Tongue (tissue), 1 donor: ENCODE measurements at regions not wholly inside any gene's neighbourhood (a gene's known extent, or its start where the extent isn't known, plus 50 kb on each side); places are given as distances from the start of the nearest gene placed in this dataset.
A peak's percentile ranks its signal among the peaks of the same experiment; 100 is the strongest.

ENCODE experiments used
- DNase-seq: peaks from one replicate; pipeline ENCODE4 v3.0.0-alpha.2; 2015

DNA sequence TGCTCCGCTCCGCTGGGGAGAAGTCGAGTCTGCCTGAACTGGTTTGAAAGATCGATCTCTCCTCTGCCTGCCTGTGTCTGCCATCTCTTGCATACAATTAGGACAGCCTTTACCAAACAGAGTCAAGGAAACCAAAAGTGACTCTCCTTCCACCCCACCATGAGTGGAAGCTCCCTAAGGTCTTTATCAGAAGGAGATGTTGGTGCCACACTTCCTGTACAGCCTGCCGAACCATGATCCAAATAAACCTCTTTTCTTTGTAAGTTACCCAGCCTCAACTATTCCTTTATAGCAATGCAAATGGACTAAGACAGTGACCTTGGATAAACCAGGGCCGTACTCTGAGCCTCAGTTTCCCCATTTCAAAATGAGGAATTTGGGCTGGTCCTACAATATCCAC is 106.3 kb upstream of the GDF10 start:
- DNase-seq = no peak

DNA sequence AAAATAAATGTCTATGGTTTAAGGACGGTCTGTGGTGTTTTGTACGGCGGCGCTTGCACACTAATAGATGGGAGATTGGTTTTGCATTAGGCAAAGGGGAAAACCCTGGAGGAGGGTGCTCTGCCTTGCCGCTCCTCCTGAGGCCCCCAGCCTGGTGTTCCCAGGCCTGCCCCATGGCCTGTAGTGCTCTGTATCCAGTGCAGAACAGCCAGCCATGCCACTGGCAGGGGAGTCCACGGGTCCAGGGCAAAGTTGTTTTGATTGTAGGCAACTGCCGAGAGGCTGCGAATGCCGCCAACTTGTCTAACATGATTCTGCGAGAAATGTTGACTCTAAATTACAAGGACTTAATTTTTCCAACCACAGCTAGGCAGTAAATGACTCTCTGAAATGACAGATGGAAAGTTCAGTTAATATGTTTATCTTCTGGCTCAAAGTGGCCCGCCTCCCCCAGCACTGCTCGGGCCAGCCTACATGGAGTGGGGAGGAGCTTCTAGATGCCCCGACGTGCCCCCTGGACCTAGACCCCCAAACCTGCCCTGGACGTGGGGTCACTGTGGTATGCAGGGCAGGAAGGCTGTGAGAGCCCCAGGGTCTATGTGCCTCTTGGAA is 104.6 kb upstream of the GDF10 start:
- DNase-seq = no peak

DNA sequence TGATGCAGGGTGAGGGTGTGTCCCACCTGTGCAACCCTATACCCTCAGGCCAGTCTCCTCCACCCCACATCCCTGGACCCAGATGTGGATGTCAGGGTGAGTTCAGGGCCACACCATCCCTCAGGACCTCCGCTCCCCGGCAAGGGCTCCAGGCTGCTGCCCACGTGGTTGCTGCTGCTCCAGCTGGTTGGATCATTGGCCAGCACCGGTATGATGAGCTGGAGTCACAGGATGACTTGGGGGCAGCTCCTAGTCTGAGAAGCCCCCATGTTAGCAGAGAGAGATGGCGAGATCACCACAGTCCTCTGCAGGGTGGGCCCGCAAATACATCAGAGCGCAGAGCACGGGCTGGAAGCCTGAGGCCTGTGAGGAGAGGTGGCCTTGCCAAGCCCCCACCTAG is 103.3 kb upstream of the GDF10 start:
- no peak for DNase-seq

DNA sequence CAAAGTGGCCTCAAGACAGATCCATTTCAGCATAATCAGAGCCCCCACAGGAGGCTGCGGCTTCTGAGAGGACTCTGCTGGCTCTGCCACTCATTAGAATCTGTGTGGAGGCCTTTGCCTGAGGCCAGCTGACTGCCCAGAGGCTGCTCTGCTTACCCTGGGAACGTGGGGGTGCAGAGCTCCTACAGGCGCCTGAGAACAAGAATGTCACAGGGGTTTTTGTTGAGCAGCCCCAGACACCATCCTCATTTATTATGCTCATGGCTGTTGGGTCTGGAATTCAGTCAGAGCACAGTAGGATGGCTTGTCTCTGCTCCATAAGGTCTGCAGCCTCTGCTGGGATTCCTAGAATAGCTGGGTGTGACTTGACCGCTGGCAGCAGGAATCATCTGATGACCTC is 101.8 kb upstream of the GDF10 start:
- DNase-seq = no peak

DNA sequence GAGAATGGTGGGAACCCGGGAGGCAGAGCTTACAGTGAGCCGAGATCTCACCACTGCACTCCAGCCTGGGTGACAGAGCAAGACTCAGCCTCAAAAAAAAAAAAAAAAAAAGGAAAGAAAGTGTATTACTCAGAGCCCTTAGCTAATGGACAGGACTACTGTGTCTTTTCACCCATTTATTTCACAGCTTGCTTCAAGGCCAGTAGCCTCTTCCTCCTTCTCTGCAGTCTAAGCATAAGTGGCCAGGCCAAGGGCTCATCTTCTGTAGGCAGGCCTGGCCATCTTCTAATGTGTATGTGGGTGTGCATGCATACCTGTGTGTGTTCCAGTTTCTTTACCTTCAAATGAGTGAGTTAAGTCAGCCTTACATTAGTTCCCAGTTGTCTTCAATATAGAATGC is 94.8 kb upstream of the GDF10 start:
- no peak for DNase-seq

DNA sequence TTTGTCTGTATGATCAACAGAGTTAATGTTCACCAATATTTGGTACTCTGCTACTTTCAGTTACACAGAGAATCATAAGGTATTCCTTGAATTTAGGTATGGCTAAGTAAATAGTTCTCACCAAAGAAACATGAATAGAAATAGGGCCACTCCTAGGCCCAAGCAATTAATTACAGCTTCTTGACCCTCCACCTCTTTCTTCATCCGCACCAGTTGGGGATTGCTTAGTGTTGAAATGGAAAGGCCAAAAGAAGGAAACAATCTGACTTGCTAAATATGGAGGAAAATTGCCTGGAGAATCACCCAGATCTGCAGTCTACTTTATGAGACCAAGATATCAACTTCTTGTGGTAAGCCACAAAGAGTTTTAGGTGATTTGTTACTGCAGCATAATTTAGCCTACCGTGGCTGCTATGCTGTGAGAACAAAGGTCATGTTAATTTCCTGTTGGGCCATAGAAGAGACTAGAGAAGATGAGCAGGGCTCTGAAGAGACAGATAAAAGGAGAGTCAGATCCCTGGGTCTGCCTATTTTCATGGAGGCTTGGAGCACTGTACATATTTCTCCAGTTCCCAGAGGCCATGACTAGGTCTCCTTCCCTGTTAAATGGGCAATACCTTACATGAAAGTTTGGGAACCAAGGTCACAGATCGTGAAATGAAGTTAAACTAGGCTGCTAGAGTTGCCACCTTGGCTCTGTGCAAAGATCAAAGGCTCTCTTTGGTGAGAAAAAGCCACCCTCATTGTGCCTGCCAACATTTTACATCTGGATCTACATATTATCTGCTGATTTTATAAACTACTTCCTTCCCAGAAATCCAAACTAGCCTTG is 93.3 kb upstream of the GDF10 start:
- DNase-seq = no peak

DNA sequence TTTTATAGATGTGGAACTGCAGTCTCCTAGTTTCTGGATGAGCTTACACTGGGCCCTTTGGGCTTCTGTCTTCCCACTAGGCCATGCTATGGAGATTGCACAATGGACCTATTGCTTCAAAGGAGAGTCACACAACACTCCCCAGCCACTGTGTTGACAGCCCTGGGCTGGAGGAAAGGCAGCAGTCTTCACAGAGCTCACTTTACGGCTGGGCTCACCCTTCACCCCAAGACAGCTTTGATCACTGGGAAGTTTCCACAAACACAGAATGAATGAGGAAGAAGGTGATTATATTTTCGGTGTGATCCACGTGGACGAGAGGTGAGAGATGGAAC is 92.7 kb upstream of the GDF10 start:
- no peak for DNase-seq

DNA sequence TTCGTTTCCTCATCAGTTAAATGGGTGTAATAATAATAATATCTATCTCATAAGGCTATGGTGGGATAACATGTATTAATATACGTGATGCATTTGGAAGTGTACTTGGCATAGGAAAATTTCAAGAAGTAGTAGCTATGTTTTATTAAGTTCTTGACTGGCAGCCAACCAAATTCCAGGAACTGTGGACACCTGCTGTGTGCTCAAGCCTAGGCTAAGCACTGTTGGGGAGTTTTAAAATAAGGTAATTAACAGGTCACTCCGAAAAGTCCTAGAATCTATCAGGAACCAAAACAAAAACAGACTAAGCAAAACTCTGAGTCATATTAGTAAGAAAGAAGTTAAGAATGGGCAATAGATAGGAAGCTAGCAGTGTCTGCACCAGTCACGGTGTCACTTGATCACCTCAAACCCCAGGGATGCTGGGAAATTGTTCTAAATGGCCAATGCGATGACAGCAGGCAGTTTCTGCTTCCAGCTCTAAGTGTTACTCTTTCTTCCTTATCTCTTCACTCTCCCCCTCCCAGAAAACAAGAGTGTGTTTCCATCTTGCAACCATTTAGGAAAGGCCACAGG is 92.0 kb upstream of the GDF10 start:
- no peak for DNase-seq

DNA sequence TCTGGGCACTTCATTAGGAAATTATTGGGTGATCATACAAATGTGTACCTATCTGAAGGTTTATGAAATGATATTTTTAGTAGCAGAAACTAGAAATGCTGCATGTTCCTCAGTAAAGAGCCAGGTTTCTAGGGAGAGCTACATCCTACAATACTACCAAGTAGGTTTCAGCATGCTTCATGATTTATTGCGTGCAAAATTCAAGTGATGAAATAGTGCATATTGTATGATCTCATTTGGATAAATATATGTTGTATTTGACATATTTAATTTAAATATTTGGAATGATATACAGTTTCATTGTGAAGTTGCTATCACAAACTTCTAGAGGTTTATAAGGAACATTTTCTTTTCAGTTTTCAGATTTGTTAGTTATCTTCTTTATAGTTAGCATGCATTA is 90.5 kb upstream of the GDF10 start:
- no peak for DNase-seq

DNA sequence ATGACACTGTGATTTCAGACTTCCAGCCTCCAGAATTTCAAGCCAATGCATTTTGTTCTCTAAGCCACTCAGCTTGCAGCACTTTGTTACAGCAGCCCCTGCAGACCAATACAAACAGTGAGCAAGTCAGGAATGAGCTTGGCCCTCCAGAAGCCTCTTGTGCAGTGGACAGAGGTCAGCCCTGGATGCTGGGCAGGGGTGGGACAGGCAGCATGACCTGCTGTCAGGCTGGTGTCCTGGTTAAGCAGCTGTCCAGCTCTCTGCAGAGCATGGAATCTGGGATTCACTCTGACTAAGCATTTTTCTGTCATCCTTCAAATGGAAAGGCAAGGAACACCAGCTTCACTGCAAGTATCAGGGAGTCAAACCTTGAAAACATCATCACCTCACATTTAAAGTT is 85.5 kb upstream of the GDF10 start:
- DNase-seq = no peak

DNA sequence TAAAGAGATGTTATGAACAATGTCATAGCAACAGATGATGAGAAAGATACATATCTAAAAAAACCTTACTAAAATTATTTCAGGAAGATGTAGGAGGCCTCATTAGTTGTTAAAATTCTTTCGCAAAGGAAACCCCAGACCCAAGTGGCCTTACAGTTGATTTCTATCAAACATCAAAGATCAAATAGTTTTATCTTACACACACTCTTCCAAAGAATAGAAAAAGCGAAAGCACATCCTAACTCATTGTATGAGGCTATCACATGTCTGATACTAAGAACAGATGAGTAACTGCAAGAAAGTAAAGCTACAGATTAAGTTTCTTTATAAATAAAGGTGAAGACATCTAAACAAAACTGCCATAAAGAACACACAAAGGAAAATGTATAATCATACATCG is 82.9 kb upstream of the GDF10 start:
- DNase-seq = no peak

DNA sequence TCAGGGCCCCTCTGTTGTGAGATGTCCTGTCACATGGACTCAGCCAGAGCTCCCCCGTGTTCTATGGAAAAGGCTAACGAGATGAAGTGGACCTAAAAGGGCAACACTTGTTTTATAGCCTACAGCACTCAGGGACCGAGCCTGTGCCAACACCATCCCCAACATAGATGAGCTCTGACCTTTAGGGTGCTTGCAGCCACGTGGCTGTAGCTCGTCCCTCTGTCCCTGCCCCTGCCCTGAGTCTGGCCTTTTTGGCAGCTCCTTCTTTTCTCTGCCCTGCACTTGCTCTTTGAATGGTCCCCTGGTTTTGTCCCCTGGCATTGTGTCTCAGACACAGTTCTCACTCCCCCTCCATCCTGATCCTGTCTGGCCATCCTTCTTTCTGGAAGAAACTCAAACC is 81.2 kb upstream of the GDF10 start:
- no peak for DNase-seq

DNA sequence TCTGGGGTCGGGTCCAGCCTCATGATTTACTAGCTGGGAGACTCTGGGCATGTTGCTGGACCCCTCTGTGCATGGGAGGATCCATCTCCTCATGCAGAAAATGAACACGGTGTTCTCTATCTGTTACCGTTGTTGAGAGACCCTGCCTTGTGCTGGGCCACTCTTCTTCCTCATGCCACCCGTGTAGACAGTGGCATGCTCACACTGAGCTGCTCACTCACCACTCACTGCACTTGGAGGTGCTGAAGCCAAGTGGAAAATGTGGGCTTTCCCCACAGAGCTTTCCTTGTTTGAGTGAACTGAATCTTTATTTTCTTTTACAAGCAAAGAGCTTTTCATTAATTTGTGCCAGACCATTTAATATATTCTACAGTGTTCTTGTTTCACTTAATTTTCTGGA is 77.5 kb upstream of the GDF10 start:
- DNase-seq = peak; percentile 33

DNA sequence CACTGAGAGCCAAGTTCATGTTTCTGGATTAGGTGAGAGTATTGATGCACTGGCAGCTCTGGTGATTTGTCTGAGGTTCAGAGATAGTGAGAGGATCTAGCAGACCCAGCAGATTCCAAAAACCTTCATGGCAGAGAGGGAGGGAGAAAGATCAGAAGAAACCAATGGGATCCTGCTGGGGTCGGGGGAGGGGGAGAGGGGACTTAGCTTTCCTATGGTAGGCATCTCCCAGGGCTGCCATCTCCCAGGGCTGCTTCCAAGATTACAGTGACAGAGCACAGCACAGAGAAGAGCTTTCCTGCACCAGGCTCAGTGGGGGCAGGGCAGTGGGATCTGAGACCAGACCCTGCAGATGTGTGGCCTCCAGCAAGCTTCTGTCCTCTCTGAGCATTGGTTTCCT is 76.8 kb upstream of the GDF10 start:
- DNase-seq = no peak

DNA sequence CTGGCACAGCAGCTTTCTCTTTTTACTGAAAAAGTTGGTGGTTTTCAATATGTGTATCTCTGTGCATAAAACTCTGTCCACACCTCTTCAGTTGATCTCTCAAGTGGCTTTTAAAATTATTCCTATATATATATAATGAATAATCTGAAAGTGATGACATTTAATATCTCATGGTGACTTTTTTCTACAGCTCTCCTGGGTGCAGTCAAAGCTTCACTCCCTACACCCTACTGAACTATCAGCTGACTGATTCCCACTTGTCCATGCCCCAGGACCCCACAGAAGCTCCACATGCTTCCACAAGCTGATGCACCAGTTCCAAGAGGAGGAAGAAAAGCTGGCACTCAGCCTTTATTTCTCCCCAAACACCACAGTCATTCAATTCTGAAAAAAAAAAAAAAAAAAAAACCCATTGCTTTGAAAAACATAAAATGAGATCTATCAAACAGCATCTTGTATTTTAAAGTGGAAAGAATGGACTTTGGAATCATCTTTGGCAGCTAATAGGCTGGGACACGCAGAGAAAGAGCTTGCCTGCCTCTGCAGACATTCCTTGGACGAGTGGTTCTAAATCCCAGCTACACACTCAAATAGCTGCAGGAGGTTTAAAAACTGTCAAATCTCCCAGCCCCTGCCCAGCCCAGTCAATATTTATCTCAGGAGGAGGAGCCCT is 75.3 kb upstream of the GDF10 start:
- DNase-seq = no peak

DNA sequence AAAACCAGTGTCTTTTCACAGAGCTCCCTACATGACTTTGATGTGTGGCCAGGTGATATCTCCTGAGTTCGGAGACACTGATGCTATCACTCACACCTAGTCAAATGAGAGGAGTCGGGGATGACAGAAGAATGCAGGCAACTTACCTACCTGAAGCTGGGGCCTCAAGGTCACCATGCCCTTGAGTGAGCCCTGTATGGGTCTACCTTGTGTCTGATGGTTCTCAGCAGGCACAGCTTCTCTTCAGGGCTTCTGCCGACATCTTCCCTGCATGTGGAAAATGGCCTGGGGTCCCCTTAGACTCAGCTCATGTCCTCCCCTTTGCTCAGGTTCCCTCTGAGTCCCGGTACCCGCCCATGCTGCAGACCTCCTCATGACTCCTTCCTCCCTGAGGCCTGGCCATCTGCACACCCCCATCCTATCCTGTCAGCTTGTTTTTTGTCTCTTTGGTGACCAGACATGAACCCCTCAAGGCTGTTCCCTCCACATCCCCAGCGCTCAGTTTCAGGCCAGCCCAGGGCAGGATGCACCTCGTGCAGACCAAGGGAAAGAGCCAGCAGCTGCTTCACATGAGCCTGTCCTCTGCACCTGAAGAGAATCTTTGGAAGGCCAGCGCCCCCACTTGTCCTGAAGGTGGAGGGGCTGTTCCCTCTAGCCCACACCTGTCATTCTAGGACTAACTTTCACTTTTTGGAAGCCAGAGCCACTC is 74.6 kb upstream of the GDF10 start:
- DNase-seq = no peak

DNA sequence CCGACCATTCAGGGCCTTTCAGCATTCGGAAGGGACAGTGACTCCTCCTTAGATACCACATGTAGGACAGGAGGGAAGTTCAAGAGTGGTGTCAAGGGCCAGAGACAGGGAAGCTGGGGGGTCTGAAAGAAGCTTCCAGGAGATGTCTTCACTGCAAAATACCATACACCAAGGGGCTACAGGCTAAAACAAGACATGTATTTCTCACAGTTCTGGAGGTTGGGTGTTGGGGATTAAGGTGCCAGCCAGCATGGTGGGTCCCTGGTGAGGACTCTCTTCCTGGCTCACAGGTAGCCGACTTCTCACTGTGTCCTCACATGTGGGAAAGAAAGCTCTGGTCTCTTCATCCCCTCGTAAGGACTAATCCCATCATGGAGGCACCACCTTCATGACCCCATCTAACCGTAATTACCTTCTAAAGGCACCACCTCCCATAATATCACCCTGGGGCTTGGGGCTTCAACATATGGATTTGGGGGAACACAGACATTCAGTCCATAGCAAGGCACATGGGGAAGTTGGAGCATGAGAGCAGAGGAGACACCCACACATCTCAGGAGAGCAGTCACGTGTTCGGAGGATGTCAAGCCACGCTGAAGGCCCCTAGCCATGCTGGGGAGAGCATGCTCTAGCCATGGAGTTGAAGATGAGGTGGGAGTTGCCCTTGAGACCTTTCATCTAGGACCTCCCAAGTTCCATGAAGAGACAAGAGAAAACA is 73.9 kb upstream of the GDF10 start:
- DNase-seq = no peak

DNA sequence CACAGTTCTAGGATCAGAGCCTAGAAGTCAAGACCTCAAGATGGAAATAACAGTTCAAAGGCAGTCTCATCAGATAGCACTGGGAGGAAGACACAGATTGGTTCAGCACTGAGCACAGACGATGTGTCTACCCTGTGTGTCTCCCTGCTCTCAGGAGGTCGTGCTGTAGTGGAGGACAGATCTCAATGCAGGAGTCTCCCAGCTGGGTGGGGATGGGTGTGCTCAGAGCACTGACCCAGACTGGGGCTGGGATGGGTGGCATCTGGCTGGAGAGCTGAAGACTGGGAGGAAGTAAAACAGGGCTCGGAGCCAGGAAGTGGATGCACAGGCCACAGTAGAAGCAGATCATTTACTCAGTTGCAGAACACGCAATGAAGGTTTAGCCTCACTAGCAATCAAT is 69.5 kb upstream of the GDF10 start:
- no peak for DNase-seq

DNA sequence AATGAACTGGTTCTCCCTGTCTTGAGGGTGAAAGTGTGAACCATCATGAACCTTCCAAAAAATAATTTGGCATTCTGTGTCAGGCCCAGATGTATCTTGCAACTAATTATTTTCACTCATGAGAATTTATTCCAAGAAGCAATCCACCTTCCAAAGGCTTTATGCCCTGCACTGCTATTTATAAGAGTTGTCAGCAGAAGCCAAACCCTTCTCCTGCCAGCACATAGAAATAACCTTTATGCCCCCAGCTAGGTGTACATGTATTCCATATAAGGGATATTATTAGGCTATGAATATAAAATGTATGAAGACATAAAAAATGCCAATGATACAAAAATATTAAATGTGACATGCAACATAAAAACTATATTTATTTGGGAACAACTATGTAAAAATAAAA is 69.0 kb upstream of the GDF10 start:
- no peak for DNase-seq

DNA sequence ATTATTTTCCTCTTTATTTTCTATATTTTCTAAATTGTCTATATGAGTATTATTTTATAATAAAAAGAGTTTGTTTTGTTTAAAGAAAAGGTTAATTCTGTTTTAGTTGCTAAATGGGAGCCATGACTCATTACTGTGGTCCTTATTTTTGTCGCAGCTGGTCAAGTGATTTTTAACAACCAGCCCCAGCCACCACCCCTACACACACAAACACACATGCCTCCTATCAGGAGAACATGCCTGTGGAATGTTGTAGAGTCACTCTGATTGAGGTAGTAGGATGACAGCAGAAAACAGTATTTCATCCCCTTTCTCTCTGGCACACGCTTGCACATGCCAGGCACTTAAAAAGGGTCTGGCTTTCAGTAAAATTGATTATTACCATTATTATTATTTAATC is 68.6 kb upstream of the GDF10 start:
- no peak for DNase-seq

DNA sequence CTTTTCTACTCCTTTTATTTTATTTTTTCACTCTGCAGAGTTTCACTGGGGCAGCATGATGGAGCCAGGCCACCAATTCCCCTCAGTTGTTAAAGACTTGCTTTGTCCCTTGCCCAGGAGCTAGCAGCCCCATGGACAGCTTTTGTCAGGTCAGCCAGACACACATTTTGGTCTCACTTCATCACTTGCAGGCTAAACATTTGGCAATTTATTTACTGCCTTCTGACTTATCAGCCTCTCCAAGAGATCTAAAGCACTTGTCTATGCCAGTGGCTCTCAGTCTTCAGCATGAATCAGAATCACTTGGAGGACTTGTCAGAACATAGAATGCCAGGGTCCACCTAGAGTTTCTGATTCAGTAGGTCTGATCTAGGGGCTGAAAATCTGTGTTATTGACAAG is 66.4 kb upstream of the GDF10 start:
- DNase-seq = no peak

DNA sequence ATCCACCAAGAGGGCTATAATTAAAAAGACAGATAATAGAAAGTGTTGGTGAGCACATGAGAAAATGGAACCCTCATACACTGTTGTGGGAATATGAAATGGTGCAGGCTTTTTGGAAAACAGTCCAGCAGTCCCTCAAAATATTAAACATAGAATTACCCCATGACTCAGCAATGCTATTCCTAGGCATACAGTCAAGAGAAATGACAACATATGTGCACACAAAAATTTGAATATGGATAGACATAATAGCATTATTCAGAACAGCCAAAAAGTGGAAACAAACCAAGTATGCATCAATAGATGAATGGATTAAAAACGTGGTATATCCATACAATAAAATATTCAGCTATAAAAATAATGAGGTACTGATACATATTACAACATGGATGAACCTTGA is 64.5 kb upstream of the GDF10 start:
- no peak for DNase-seq
